BJ (cell line): ENCODE measurements at regions not wholly inside any gene's neighbourhood (a gene's known extent, or its start where the extent isn't known, plus 50 kb on each side); places are given as distances from the start of the nearest gene placed in this dataset.

Source experiments
- CTCF ChIA-PET: fragments of 350-600 bp; formaldehyde crosslinking; extraction: SDS; loops from one replicate; lab custom pipeline; 2021; ENCODE audit warnings: antibody characterized with exemption, inconsistent platforms; lab: Yijun Ruan, JAX
- POLR2A ChIA-PET: fragments of 300-600 bp; sonication (Branson Sonifier 250); formaldehyde crosslinking; extraction: SDS; loops from one replicate; lab custom pipeline; 2021; ENCODE audit warnings: antibody characterized with exemption; lab: Charles Lee
- DNase-seq: peaks from one replicate; pipeline ENCODE4 v3.0.0-alpha.2; 2011; ENCODE audit warnings: low read depth
- H3K27me3 ChIP-seq: 2 replicates; pipeline ENCODE4 v1.6.0; 2011; ENCODE audit warnings: low read length; ENCODE audit not compliant: control insufficient read depth, insufficient read depth
- H3K36me3 ChIP-seq: 2 replicates; pipeline ENCODE4 v1.5.1; 2011; ENCODE audit warnings: low read length; ENCODE audit not compliant: control insufficient read depth, insufficient read depth
- H3K4me3 ChIP-seq: 2 replicates; pipeline ENCODE4 v1.5.1; 2011; ENCODE audit warnings: low read depth, mild to moderate bottlenecking, control low read depth, low read length
- CTCF ChIP-seq: IDR thresholded peaks from 2 replicates; pipeline ENCODE4 v1.5.1; 2011; ENCODE audit warnings: low read depth, mild to moderate bottlenecking, control low read depth, inconsistent platforms, low read length, moderate library complexity; ENCODE audit not compliant: insufficient read depth

DNA sequence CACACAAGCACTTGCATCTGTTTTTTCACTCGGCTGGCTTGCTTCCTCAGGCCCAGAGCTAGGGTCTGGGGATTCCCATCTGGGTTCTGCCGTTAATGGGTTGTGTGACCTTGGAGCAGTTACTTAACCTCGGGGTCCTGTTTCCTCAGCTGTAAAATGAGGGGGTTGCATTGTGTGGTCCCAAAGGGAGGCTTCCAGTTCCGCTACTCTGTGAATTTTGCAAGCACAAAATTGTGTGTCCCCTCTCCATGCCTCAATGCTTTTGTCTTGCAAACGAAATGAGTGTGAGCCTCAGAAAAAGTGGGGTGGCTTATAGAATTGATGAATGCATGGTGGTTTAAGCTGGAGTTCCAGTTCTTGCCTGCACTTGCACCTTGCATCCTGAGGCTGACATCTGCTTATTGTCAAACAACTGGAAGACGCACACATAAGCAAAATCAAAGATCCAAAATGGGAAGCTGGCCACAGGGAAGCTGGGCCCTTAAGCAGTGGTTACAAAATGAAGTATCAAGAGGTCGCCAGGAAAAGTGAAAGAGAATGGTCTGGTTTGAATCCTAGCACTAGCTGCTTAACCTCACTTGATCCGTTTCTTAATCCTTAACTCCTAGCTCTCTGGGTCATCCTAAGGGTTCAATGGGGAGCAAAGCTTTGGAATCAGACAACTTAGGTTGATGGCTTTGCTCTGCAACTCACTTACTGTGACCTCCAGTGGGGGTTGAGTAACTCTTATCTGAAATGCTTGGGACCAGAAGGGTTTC is 490.6 kb downstream of the DHX35 start:
- no peak for TF ChIP-seq CTCF
- no peak for DNase-seq
- Histone ChIP-seq H3K4me3 (no peak overlapping the region), H3K27me3 (no peaks in the 10 kb centered on the region), H3K36me3 (no peaks in the 10 kb centered on the region)
- CTCF ChIA-PET = no interaction called here
- POLR2A ChIA-PET = no interaction called here

DNA sequence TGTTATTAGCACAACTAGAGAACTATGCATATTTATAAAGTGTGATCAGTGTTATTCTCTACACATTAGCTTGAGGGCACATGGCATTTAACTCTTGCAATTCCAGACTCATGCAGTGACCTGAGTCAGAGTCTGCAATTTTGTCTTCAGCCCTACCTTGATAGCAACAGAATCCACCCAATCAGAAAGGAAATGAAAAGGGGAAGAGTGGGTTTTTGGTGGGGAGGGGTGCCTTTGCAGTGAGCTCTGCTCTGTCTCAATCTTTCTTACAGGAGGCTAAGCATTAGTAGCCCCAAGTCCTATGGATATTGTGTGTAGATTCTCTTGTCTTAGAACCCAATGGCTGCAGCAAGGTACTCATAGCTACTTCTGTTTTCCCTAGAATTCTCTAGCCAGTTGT is 489.2 kb downstream of the DHX35 start:
- no peaks in the 10 kb centered on the region for H3K36me3 ChIP-seq
- POLR2A ChIA-PET = no interaction called here
- H3K27me3 ChIP-seq = no peaks in the 10 kb centered on the region
- no peak overlapping the region for H3K4me3 ChIP-seq
- no peak for DNase-seq
- TF ChIP-seq CTCF = no peak
- CTCF ChIA-PET = no interaction called here

- Histone ChIP-seq H3K36me3 (no peaks in the 10 kb centered on the region), H3K4me3 (no peak overlapping the region), H3K27me3 (no peaks in the 10 kb centered on the region)
- no peak for DNase-seq
- no peak for TF ChIP-seq CTCF
- POLR2A ChIA-PET = no interaction called here
- CTCF ChIA-PET = no interaction called here
These were observed 484.3 kb downstream of the DHX35 start for GRCh38 chr20:39446397-39446796.

DNA sequence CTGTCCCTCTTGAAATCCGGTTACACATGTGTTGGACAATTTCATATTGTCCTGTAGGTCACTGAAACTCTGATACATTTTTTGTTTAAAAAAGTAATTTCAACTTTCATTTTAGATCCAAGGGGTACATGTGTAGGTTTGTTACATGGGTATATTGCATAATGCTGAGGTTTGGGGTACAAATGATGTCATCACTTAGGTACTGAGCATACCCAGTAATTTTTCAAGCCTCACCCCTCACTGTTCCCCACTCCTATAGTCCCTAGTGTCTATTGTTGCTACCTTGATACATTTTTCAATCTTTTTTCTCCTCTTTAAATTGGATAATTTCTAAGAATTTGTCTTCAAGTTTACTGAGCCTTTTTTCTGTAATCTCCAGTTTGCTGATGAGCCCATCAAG is 483.0 kb downstream of the DHX35 start:
- DNase-seq = no peak
- no peak for TF ChIP-seq CTCF

DNA sequence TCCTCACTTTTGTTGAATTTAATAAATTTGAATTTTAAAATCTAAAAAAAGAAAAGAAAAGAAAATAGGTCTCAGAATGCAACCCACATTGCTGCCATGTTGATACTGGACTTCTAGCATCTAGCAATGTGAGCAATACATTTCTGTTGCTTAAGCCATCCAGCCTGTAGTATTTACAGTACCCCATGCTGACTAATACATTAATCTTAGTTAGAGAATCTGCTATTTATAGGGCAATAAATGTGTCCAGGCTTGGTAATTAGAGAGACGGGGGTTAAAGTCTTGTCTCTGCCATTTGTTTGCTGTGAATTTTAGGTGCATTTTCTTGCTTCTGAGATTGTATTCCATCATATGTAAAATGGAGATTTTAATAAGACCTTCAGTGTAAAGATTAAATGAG is 471.3 kb downstream of the DHX35 start:
- Histone ChIP-seq H3K36me3 (no peaks in the 10 kb centered on the region), H3K4me3 (no peak overlapping the region), H3K27me3 (no peaks in the 10 kb centered on the region)
- DNase-seq = no peak
- ChIA-PET POLR2A (no interaction called here), CTCF (no interaction called here)
- TF ChIP-seq CTCF = no peak

More for the DNA sequence above, 483.0 kb downstream of the DHX35 start:
- Histone ChIP-seq H3K4me3 (no peak overlapping the region), H3K36me3 (no peaks in the 10 kb centered on the region), H3K27me3 (no peaks in the 10 kb centered on the region)
- CTCF ChIA-PET = interaction anchor here (0.6 kb wide), 1 partner anchor 578 kb away, joined by 3 read pairs; no protein-coding TSS in a partner anchor
- POLR2A ChIA-PET = no interaction called here
